ENCODE measurements at regions not wholly inside any gene's neighbourhood (a gene's known extent, or its start where the extent isn't known, plus 50 kb on each side); places are given as distances from the start of the nearest gene placed in this dataset.
"Not testable (repeated sequence)": the region's sequence is repeated elsewhere in the genome, so short reads cannot be mapped to it uniquely, and the experiment has no call there.

- no peak overlapping the region for H3K4me3 ChIP-seq (ENCODE audit: low read depth, low read length)
- no peak for DNase-seq (ENCODE audit: low read depth)
These were observed 66.1 kb upstream of the SEC14L1 start for GRCh38 chr17:77074681-77075080.

DNA sequence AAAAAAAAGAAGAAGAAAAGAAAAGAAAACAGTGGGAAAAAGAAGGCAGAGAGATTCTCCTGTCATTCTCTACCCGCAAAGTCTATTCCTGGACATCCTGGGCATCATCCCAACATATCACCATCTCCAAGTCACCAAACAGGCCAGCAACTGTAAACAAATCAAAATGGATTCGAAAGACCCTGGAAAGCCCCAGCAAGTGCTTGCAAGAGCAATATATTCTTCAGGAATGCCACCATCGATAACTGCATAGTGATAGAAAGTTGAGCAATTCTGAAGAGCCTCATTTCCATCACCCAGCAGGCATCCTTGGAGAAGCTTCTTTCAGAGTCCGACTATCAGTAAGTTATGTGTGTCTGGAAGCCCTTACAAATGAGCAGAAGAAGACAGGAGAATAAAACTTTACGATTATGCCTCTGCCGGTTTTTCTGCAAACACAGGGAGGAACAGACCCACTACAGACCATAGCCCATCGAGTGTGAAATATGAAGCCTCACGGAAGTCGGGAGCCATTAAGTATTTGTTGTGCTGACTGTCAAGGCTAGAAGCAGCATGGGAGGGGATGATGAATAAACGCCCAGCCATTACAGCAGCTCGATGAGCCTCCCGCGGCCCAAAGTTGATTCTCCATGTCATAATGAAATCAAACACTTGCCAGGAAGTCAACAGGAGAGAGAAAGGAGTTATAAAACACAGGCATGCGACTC is 64.5 kb upstream of the SEC14L1 start:
- peak overlapping the region; percentile 10 for H3K4me3 ChIP-seq (ENCODE audit: low read depth, low read length)
- peak; percentile 2 for DNase-seq (ENCODE audit: low read depth)

- no peak for DNase-seq (ENCODE audit: low read depth)
- no peak overlapping the region for H3K4me3 ChIP-seq (ENCODE audit: low read depth, low read length)
These were observed 57.2 kb upstream of the SEC14L1 start for GRCh38 chr17:77083531-77083930.

DNA sequence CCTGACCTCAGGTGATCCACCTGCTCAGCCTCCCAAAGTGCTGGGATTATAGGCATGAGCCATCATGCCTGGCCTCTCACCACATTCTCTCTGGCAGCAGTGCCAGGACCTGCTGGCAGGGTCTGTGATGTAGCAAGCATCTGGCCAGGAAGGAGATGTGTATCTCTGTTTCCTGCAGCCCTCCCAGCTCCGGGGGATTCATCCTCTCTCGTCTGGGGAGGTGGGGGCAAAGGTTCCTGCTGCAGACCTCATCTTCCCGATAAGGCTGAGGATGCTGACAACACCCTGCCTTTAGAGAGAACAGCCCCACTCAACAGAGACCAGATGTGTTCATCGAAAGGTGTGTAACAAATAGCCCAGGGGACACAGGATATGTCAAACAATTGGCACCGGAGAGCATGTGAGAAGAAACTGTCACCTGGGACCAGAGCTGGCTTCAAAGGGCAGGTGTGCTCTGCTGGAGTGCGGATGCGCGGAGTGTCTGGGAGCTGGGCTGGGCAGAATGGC is 54.8 kb upstream of the SEC14L1 start:
- H3K4me3 ChIP-seq (ENCODE audit: low read depth, low read length), result no peak overlapping the region

GRCh38 chr17:77086433-77087010 is 54.2 kb upstream of the SEC14L1 start:
- no peak overlapping the region for H3K4me3 ChIP-seq (ENCODE audit: low read depth, low read length)
- DNase-seq (ENCODE audit: low read depth), result no peak

More for the DNA sequence above, 54.8 kb upstream of the SEC14L1 start:
- DNase-seq (ENCODE audit: low read depth), result no peak

DNA sequence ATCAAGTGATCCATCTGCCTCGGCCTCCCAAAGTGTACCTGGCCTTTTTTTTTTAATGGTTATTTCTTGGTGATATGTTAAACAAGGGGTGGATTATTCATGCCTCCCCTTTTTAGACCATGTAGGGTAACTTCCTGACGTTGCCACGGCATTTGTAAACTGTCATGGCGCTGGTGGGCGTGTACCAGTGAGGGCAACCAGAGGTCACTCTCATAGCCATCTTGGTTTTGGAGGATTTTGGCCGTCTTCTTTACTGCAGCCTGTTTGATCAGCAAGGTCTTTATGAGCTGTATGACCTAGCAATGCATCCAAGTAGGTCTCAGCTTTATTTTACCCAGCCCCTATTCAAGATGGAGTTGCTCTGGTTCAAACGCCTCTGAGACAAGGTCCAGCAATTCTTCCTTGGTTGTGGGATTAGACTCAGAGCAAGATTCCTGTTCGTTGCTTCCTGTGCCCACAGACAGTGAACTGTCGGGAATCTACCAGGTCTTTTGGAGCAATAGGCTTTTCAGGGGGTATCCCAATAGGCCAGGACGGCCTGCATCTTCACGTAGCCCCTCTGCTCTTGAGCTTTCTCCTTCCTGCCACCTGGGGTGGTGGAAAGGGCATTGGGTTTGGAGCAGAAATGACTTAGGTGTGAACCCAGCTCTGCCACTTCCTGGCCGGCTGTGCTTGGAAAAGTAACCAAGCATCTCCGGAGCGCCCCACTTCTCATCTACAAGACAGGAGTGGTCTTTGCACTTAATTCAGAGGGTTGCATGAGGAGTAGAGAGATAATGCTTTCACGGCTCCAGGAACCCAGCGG is 52.9 kb upstream of the SEC14L1 start:
- H3K4me3 ChIP-seq (ENCODE audit: low read depth, low read length), result peak overlapping the region; percentile 77
- DNase-seq (ENCODE audit: low read depth), result no peak

- H3K4me3 ChIP-seq (ENCODE audit: low read depth, low read length), result peak overlapping the region; percentile 77
- DNase-seq (ENCODE audit: low read depth), result peak; percentile 94
These were observed 52.2 kb upstream of the SEC14L1 start for GRCh38 chr17:77088455-77089123.

- no peak for DNase-seq (ENCODE audit: low read depth)
These were observed 51.7 kb upstream of the SEC14L1 start for GRCh38 chr17:77089124-77089490.

DNA sequence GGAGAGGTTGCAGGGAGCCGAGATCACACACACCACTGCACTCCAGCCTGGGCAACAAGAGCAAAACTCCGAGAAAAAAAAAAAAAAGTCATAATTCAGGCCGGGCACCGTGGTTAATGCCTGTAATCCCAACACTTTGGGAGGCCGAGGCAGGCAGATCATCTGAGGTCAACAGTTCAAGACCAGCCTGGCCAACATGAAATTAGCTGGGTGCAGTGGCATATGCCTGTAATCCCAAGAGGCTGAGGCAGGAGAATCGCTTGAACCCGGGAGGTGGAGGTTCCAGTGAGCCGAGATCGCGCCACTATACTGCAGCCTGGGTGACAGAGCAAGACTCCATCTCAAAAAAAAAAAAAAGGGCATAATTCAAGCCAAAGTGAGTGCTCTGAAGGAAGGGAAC is 50.8 kb upstream of the SEC14L1 start:
- not testable (repeated sequence) for H3K4me3 ChIP-seq (ENCODE audit: low read depth, low read length); DNase-seq (ENCODE audit: low read depth)

More at GRCh38 chr17:77089124-77089490, 51.7 kb upstream of the SEC14L1 start:
- peak overlapping the region; percentile 77 for H3K4me3 ChIP-seq (ENCODE audit: low read depth, low read length)

- no peak overlapping the region for H3K4me3 ChIP-seq (ENCODE audit: low read depth, low read length)
- no peak for DNase-seq (ENCODE audit: low read depth)
These were observed 50.3 kb upstream of the SEC14L1 start for GRCh38 chr17:77090476-77090875.

Measured in skeletal muscle cell (primary cell).